Activated T-helper 17 cell treated with anti-CD3 and anti-CD28 coated beads, Interleukin-2, amount 50 U/mL, for 72 hours (primary cell): ENCODE measurements at regions not wholly inside any gene's neighbourhood (a gene's known extent, or its start where the extent isn't known, plus 50 kb on each side); places are given as distances from the start of the nearest gene placed in this dataset.

Experiments used
- ATAC-seq: fragments of 150-1000 bp; cut with Tn5 transposase; replicated peaks from 2 replicates; pipeline ENCODE4 v1.10.0; 2021; ENCODE audit warnings: mild to moderate bottlenecking, moderate library complexity
- H3K27ac Mint-ChIP-seq: one replicate; pipeline ENCODE4 v1.8.0; 2022; ENCODE audit warnings: mixed read lengths
- H3K27me3 Mint-ChIP-seq: one replicate; pipeline ENCODE4 v1.8.0; 2022; ENCODE audit warnings: mixed read lengths
- H3K36me3 Mint-ChIP-seq: one replicate; pipeline ENCODE4 v1.8.0; 2022; ENCODE audit warnings: low read depth, mild to moderate bottlenecking, mixed read lengths
- H3K4me1 Mint-ChIP-seq: one replicate; pipeline ENCODE4 v1.8.0; 2022; ENCODE audit warnings: mixed read lengths
- H3K4me3 Mint-ChIP-seq: one replicate; pipeline ENCODE4 v1.8.0; 2022; ENCODE audit warnings: mild to moderate bottlenecking, mixed read lengths
- H3K9me3 Mint-ChIP-seq: one replicate; pipeline ENCODE4 v1.8.0; 2022; ENCODE audit warnings: mixed read lengths

GRCh38 chr6:128572294-128572693, 51.9 kb upstream of the PTPRK start:
- Mint-ChIP-seq H3K27ac (no peak overlapping the region), H3K36me3 (no peaks in the 10 kb centered on the region), H3K4me1 (no peaks in the 10 kb centered on the region), H3K27me3 (peaks cover 4% of the 10 kb centered on the region), H3K9me3 (no peaks in the 10 kb centered on the region), H3K4me3 (no peak overlapping the region)
- ATAC-seq: no peak

GRCh38 chr6:128570680-128571063, 50.3 kb upstream of the PTPRK start:
- no peak for ATAC-seq
- H3K4me1 Mint-ChIP-seq: no peaks in the 10 kb centered on the region
- H3K9me3 Mint-ChIP-seq: no peaks in the 10 kb centered on the region
- no peaks in the 10 kb centered on the region for H3K27me3 Mint-ChIP-seq
- no peaks in the 10 kb centered on the region for H3K36me3 Mint-ChIP-seq
- H3K27ac Mint-ChIP-seq: no peak overlapping the region
- H3K4me3 Mint-ChIP-seq: no peak overlapping the region

GRCh38 chr6:128569732-128570679, 49.6 kb upstream of the PTPRK start:
- Mint-ChIP-seq H3K4me1 (no peaks in the 10 kb centered on the region), H3K27me3 (no peaks in the 10 kb centered on the region), H3K9me3 (no peaks in the 10 kb centered on the region), H3K4me3 (no peak overlapping the region), H3K36me3 (no peaks in the 10 kb centered on the region), H3K27ac (no peak overlapping the region)
- no peak for ATAC-seq
